DOHH2 (cell line): ENCODE measurements at regions not wholly inside any gene's neighbourhood (a gene's known extent, or its start where the extent isn't known, plus 50 kb on each side); places are given as distances from the start of the nearest gene placed in this dataset.

Experiments used
- CTCF ChIP-seq: fragments of 200-600 bp; sonication (generic); IDR thresholded peaks from one replicate; pipeline ENCODE4 v1.5.1; 2014; ENCODE audit warnings: antibody characterized with exemption, mild to moderate bottlenecking, low read depth, low read length; ENCODE audit not compliant: poor library complexity, severe bottlenecking
- EZH2phosphoT487 ChIP-seq: fragments of 200-600 bp; sonication (generic); IDR thresholded peaks from 2 replicates; pipeline ENCODE4 v1.6.1; 2017; ENCODE audit warnings: borderline replicate concordance, mild to moderate bottlenecking, antibody characterized with exemption, low read length, moderate library complexity, mixed read lengths

GRCh38 chr6:142653710-142654420 is 291.1 kb downstream of the HIVEP2 start:
- TF ChIP-seq CTCF (no peak), EZH2phosphoT487 (no peak)
